Suppressor macrophage (primary cell): ENCODE measurements at regions not wholly inside any gene's neighbourhood (a gene's known extent, or its start where the extent isn't known, plus 50 kb on each side); places are given as distances from the start of the nearest gene placed in this dataset.

Source experiments
- DNase-seq, 4 experiments: peaks; one replicate each; pipeline ENCODE4 v3.0.0-alpha.2; 2020 to 2022

GRCh38 chr2:104547221-104547620 is 306.7 kb upstream of the POU3F3 start:
- DNase-seq = no peak

- no peak for DNase-seq
Observed at GRCh38 chr2:104561251-104561650, 292.7 kb upstream of the POU3F3 start.

- DNase-seq = no peak
Observed at GRCh38 chr2:104562537-104562936, 291.4 kb upstream of the POU3F3 start.

- no peak for DNase-seq
Observed at GRCh38 chr2:104563398-104563996, 290.4 kb upstream of the POU3F3 start.

GRCh38 chr2:104568247-104568646 is 285.7 kb upstream of the POU3F3 start:
- no peak for DNase-seq

- DNase-seq = no peak
Observed at GRCh38 chr2:104570259-104570658, 283.7 kb upstream of the POU3F3 start.

GRCh38 chr2:104572834-104573233 is 281.1 kb upstream of the POU3F3 start:
- DNase-seq = peak; percentile 70 to 91 (median 76)

GRCh38 chr2:104574367-104574766 is 279.5 kb upstream of the POU3F3 start:
- DNase-seq = no peak

- DNase-seq = no peak
Observed at GRCh38 chr2:104577143-104577542, 276.8 kb upstream of the POU3F3 start.

- DNase-seq = no peak
Observed at GRCh38 chr2:104582471-104582870, 271.4 kb upstream of the POU3F3 start.

GRCh38 chr2:104583811-104584210 is 270.1 kb upstream of the POU3F3 start:
- no peak for DNase-seq

- peak in 1 of 4 experiments; percentile 7 for DNase-seq
Observed at GRCh38 chr2:104584393-104584792, 269.5 kb upstream of the POU3F3 start.

GRCh38 chr2:104595576-104595975 is 258.3 kb upstream of the POU3F3 start:
- DNase-seq = peak in 1 of 4 experiments; percentile 3

GRCh38 chr2:104597942-104598341 is 256.0 kb upstream of the POU3F3 start:
- no peak for DNase-seq

GRCh38 chr2:104598636-104599035 is 255.3 kb upstream of the POU3F3 start:
- no peak for DNase-seq

- peak; percentile 2 to 45 (median 26) for DNase-seq
Observed at GRCh38 chr2:104599787-104600510, 254.0 kb upstream of the POU3F3 start.

GRCh38 chr2:104606056-104606455 is 247.9 kb upstream of the POU3F3 start:
- DNase-seq = no peak

- no peak for DNase-seq
Observed at GRCh38 chr2:104616856-104617255, 237.1 kb upstream of the POU3F3 start.

- peak; percentile 42 to 63 (median 55) for DNase-seq
Observed at GRCh38 chr2:104620801-104621200, 233.1 kb upstream of the POU3F3 start.

- no peak for DNase-seq
Observed at GRCh38 chr2:104635608-104636007, 218.3 kb upstream of the POU3F3 start.

- no peak for DNase-seq
Observed at GRCh38 chr2:104638190-104638858, 215.6 kb upstream of the POU3F3 start.

GRCh38 chr2:104638859-104639202 is 215.1 kb upstream of the POU3F3 start:
- DNase-seq = no peak

GRCh38 chr2:104641786-104642185 is 212.1 kb upstream of the POU3F3 start:
- DNase-seq = no peak

- no peak for DNase-seq
Observed at GRCh38 chr2:104648376-104648775, 205.5 kb upstream of the POU3F3 start.
